ENCODE measurements at regions not wholly inside any gene's neighbourhood (a gene's known extent, or its start where the extent isn't known, plus 50 kb on each side); places are given as distances from the start of the nearest gene placed in this dataset.

- TF ChIP-seq CTCF (conservative IDR thresholded peaks at IDR 0.05) = no peak
- TF ChIP-seq ZFX (IDR thresholded peaks at IDR 0.05) = no peak
- H3K27ac ChIP-seq = no peak overlapping the region
Observed at GRCh38 chr6:21531393-21531792, 62.2 kb upstream of the SOX4 start.

DNA sequence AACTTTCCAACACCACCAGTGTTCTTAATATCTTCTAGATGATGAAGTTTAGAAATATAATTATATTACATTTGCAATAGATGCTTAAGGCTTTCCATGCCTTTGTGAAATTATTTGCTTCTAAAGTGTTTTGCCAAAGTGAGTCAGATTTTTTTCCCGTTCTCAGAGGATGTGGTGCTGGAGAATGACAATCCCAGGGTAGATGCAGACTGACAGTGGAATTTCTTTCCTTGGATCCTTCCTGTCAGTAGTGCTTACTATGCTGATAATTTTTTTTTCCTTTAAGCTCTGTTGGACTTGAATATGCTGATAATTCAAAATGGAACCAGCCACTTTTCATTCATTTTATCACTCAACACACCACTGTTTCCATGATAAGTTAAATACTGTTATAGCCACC lies 59.9 kb upstream of the SOX4 start:
- no peak overlapping the region for H3K27ac ChIP-seq
- TF ChIP-seq ZFX (IDR thresholded peaks at IDR 0.05) (no peak), CTCF (conservative IDR thresholded peaks at IDR 0.05) (no peak)

- TF ChIP-seq CTCF (conservative IDR thresholded peaks at IDR 0.05) = no peak
- TF ChIP-seq ZFX (IDR thresholded peaks at IDR 0.05) = no peak
- no peak overlapping the region for H3K27ac ChIP-seq
Observed at GRCh38 chr6:21536280-21536766, 57.2 kb upstream of the SOX4 start.

GRCh38 chr6:21537637-21538036 lies 55.9 kb upstream of the SOX4 start:
- TF ChIP-seq ZFX (IDR thresholded peaks at IDR 0.05) (no peak), CTCF (conservative IDR thresholded peaks at IDR 0.05) (no peak)
- no peak overlapping the region for H3K27ac ChIP-seq

DNA sequence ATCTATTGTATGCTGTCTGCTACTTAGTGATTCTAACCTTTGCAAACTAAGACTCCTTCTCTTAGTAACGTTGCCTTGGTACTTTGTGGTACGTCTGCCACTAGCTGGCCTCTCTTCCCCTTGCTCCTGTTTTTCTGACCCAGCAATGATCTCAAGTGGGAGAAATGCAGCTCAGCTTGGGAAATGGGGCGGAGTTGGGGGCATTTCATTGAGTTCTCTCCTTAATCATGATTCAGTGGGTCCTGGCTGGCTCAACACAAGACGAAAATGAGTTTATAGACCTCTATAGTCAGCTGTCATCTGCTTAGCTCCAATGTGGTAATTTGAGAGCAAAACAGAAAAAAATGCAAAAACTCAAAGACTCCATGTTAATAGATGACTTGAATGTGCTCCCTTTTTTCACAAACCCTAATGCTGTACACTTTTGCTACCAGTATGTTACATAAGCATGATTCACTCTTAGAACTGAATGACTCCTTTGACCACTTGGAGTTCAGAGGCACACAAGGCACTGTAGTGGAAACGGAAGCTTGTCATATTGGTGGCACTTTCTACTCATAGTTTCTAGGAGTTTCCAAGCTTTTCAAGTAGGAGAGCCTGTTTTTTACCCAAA lies 55.3 kb upstream of the SOX4 start:
- H3K27ac ChIP-seq = no peak overlapping the region
- no peak for TF ChIP-seq CTCF (conservative IDR thresholded peaks at IDR 0.05)
- no peak for TF ChIP-seq ZFX (IDR thresholded peaks at IDR 0.05)

DNA sequence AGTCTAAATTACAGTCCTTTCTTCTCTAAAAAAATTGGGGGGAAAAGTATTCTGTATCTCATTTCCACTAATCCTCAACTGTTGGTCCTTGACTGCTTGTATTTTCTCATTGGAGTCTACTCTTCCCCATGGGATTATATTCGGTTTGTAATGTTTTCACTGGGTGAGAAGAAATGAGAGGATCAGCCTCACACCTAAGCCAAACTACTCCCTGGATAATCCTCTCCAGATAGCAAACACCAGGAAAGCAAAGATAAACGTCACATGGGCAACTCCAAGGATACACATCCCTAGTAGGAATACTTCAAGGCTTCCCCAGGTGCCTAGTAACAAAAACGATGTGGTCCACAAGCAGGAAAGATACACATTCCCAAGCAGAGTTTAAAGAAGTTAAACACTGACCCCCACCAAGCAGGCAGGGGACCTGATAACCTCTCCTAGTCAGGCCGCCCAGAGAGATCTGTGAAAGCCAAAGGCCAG lies 53.9 kb upstream of the SOX4 start:
- TF ChIP-seq ZFX (IDR thresholded peaks at IDR 0.05) (no peak), CTCF (conservative IDR thresholded peaks at IDR 0.05) (no peak)
- H3K27ac ChIP-seq = no peak overlapping the region
